GM23338 (cell line): ENCODE measurements at regions not wholly inside any gene's neighbourhood (a gene's known extent, or its start where the extent isn't known, plus 50 kb on each side); places are given as distances from the start of the nearest gene placed in this dataset.

ENCODE experiments used
- ATAC-seq: fragments of 200-7000 bp; cut with Tn5 transposase; 3 replicates; pipeline ENCODE4 v1.9.1; 2020
- DNase-seq: peaks from one replicate; pipeline ENCODE4 v3.0.0-alpha.2; 2015; ENCODE audit warnings: low spot score
- H2AFZ ChIP-seq: fragments of 200-600 bp; sonication (generic); 2 replicates; pipeline ENCODE4 v1.8.0; 2016; ENCODE audit warnings: antibody characterized with exemption, mild to moderate bottlenecking, moderate library complexity
- H3F3A ChIP-seq: fragments of 200-600 bp; sonication (generic); replicated peaks from 2 replicates; pipeline ENCODE4 v1.8.0; 2017; ENCODE audit warnings: antibody characterized with exemption, mixed run types, low read depth
- H3K27ac ChIP-seq: fragments of 200-600 bp; sonication (generic); 2 replicates; pipeline ENCODE4 v1.6.1; 2016; ENCODE audit warnings: low read depth
- H3K27me3 ChIP-seq: fragments of 200-600 bp; sonication (generic); 2 replicates; pipeline ENCODE4 v1.8.0; 2016; ENCODE audit warnings: mild to moderate bottlenecking, mixed run types, moderate library complexity; ENCODE audit not compliant: insufficient read depth
- H3K36me3 ChIP-seq: fragments of 200-600 bp; sonication (generic); 2 replicates; pipeline ENCODE4 v1.8.0; 2016; ENCODE audit warnings: mild to moderate bottlenecking; ENCODE audit not compliant: insufficient read depth
- H3K4me1 ChIP-seq: fragments of 200-600 bp; sonication (generic); 2 replicates; pipeline ENCODE4 v1.8.0; 2016; ENCODE audit warnings: mild to moderate bottlenecking, moderate library complexity; ENCODE audit not compliant: insufficient read depth
- H3K4me2 ChIP-seq: fragments of 200-600 bp; sonication (generic); 2 replicates; pipeline ENCODE4 v1.7.1; 2017; ENCODE audit warnings: mixed run types
- H3K4me3 ChIP-seq: fragments of 200-600 bp; sonication (generic); 2 replicates; pipeline ENCODE4 v1.6.1; 2016; ENCODE audit warnings: mixed run types
- H3K79me2 ChIP-seq: fragments of 200-600 bp; sonication (generic); replicated peaks from 2 replicates; pipeline ENCODE4 v1.8.0; 2017; ENCODE audit warnings: mild to moderate bottlenecking; ENCODE audit not compliant: insufficient read depth
- H3K9me2 ChIP-seq: fragments of 200-600 bp; sonication (generic); 2 replicates; pipeline ENCODE4 v1.8.0; 2017; ENCODE audit not compliant: insufficient read depth
- H4K20me1 ChIP-seq: fragments of 200-600 bp; sonication (generic); replicated peaks from 2 replicates; pipeline ENCODE4 v1.8.0; 2017; ENCODE audit warnings: mild to moderate bottlenecking; ENCODE audit not compliant: insufficient read depth
- H3K27ac Mint-ChIP-seq: 2 replicates; pipeline ENCODE4 v1.8.0; 2020; ENCODE audit warnings: inconsistent platforms, mild to moderate bottlenecking, moderate library complexity, mixed read lengths
- H3K27me3 Mint-ChIP-seq: 3 replicates; pipeline ENCODE4 v1.8.0; 2022; ENCODE audit warnings: low read depth, mild to moderate bottlenecking, moderate library complexity, mixed read lengths, inconsistent platforms; ENCODE audit not compliant: insufficient read depth, poor library complexity
- H3K36me3 Mint-ChIP-seq: 3 replicates; pipeline ENCODE4 v1.8.0; 2021; ENCODE audit warnings: low read depth, mild to moderate bottlenecking, inconsistent platforms, moderate library complexity, mixed read lengths
- H3K4me1 Mint-ChIP-seq: 3 replicates; pipeline ENCODE4 v1.8.0; 2020; ENCODE audit warnings: mild to moderate bottlenecking, inconsistent platforms, mixed read lengths
- H3K4me3 Mint-ChIP-seq: 3 replicates; pipeline ENCODE4 v1.8.0; 2021; ENCODE audit warnings: moderate library complexity, mild to moderate bottlenecking, inconsistent platforms, mixed read lengths
- H3K9me3 Mint-ChIP-seq: 3 replicates; pipeline ENCODE4 v1.8.0; 2020; ENCODE audit warnings: moderate library complexity, mild to moderate bottlenecking, inconsistent platforms, mixed read lengths
- CREB1 ChIP-seq: fragments of 250-450 bp; sonication (Bioruptor Pico); IDR thresholded peaks from 2 replicates; pipeline ENCODE4 v1.5.0; 2020; ENCODE audit warnings: low read depth, mild to moderate bottlenecking, moderate library complexity
- CTCF ChIP-seq, 2 experiments: fragments of 200-600 bp in 1 of 2; sonication (generic) in 1 of 2; conservative IDR thresholded peaks; 2 replicates each; pipeline versions ENCODE4 v1.5.1 to v1.6.1; 2016 to 2017; ENCODE audit warnings: antibody characterized with exemption in 2 of 2, low read depth in 2 of 2, mild to moderate bottlenecking in 2 of 2, moderate library complexity in 1 of 2
- EZH2phosphoT487 ChIP-seq: fragments of 200-600 bp; sonication (generic); IDR thresholded peaks from one replicate; pipeline ENCODE4 v1.8.1; 2018; ENCODE audit warnings: antibody characterized with exemption; ENCODE audit not compliant: unreplicated experiment
- JUNB ChIP-seq: IDR thresholded peaks from one replicate; pipeline ENCODE4 v1.6.1; 2016; ENCODE audit warnings: antibody characterized with exemption; ENCODE audit not compliant: unreplicated experiment
- NANOG ChIP-seq: IDR thresholded peaks from 2 replicates; pipeline ENCODE4 v1.6.1; 2016; ENCODE audit warnings: antibody characterized with exemption, borderline replicate concordance
- POLR2AphosphoS5 ChIP-seq: IDR thresholded peaks from 2 replicates; pipeline ENCODE4 v1.6.1; 2016; ENCODE audit warnings: antibody characterized with exemption, low read depth
- STAT1 ChIP-seq: IDR thresholded peaks from one replicate; pipeline ENCODE4 v1.6.1; 2016; ENCODE audit warnings: antibody characterized with exemption; ENCODE audit not compliant: unreplicated experiment
- ZNF114 ChIP-seq: fragments of 250-450 bp; sonication (Bioruptor Pico); IDR thresholded peaks from 2 replicates; pipeline ENCODE4 v1.5.0; 2020; ENCODE audit warnings: mild to moderate bottlenecking, moderate library complexity
- ZNF331 ChIP-seq: fragments of 250-450 bp; sonication (Bioruptor Pico); IDR thresholded peaks from 2 replicates; pipeline ENCODE4 v1.5.0; 2020; ENCODE audit warnings: low read depth, mild to moderate bottlenecking, moderate library complexity
- ZNF462 ChIP-seq: fragments of 250-450 bp; sonication (Bioruptor Pico); IDR thresholded peaks from 2 replicates; pipeline ENCODE4 v1.5.0; 2020; ENCODE audit warnings: mild to moderate bottlenecking, moderate library complexity
- TF ChIP-seq, protein P1 (sequence below): IDR thresholded peaks from 2 replicates; pipeline ENCODE4 v1.6.1; 2016; ENCODE audit warnings: antibody characterized with exemption

DNA sequence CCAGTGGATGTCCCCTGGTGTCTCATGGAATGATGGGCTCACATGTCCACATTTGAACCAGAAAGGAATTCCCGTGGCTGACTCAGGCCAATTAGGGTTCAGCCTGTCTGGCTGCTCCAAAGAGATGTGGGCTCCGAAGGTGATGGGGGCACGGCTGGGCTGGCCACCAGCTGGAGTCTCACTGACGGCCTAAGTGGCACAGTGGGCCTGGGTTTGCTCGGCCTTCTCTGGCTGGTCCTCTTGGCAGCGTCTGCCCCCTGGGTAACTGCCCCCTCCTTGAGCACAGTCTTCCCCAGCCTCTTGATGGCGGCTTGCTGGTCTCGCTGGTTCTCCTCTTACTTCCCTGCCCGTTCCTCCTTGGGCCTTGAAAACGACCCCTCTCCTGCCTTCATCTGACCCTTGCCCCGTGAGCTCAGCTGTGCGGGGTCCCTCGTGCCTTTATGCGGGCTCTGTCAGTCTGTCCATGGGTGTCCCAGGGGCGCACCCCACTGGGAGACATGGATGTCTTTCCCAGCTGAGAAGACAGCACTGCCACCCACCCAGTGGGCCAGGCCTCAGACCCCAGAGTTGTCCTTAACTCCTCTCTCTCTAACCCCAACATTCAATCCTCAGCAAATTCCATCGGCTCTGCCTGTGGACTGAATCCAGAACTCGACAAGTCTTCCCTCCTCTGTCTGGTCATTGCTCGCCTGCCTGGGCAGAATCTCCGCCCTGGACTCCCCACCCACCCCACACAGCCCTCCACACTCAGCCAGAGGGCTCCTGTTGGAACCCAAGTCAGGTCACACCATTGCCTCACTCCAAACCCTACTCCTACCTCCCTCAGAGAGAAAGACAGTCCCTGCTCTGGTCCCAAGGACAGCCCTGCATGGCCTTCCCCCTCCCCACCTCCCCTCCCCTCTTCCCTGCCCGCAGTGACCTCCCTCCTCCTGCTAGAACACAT, 78.7 kb downstream of the CEBPB start:
- Mint-ChIP-seq H3K36me3 (no peaks in the 10 kb centered on the region), H3K4me3 (no peak overlapping the region), H3K27ac (no peak overlapping the region), H3K9me3 (no peaks in the 10 kb centered on the region), H3K27me3 (peaks cover 13% of the 10 kb centered on the region), H3K4me1 (peaks cover 14% of the 10 kb centered on the region)
- Histone ChIP-seq H3F3A (no peaks in the 10 kb centered on the region), H2AFZ (no peak overlapping the region), H3K4me1 (peaks cover 5% of the 10 kb centered on the region; the same call in 1 of the 2 replicates), H3K27me3 (no peaks in the 10 kb centered on the region), H3K4me3 (no peak overlapping the region), H3K27ac (no peak overlapping the region), H4K20me1 (no peaks in the 10 kb centered on the region), H3K9me2 (no peaks in the 10 kb centered on the region), H3K4me2 (no peak overlapping the region), H3K36me3 (no peaks in the 10 kb centered on the region), H3K79me2 (no peaks in the 10 kb centered on the region)
- DNase-seq, result no peak
- ATAC-seq, result no peak
- no peak for TF ChIP-seq CTCF (conservative IDR thresholded peaks at IDR 0.05; ENCODE audit: low read depth in 2 of 2)
- no peak for TF ChIP-seq EZH2phosphoT487
- TF ChIP-seq, protein P1, sequence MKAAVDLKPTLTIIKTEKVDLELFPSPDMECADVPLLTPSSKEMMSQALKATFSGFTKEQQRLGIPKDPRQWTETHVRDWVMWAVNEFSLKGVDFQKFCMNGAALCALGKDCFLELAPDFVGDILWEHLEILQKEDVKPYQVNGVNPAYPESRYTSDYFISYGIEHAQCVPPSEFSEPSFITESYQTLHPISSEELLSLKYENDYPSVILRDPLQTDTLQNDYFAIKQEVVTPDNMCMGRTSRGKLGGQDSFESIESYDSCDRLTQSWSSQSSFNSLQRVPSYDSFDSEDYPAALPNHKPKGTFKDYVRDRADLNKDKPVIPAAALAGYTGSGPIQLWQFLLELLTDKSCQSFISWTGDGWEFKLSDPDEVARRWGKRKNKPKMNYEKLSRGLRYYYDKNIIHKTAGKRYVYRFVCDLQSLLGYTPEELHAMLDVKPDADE, result no peak
- no peak for TF ChIP-seq POLR2AphosphoS5
- TF ChIP-seq STAT1, result no peak
- no peak for TF ChIP-seq JUNB
- no peak for TF ChIP-seq NANOG

GRCh38 chr20:50270034-50270395, 79.4 kb downstream of the CEBPB start:
- DNase-seq (no peak), ATAC-seq (no peak)
- Histone ChIP-seq H3K4me1 (peaks cover 5% of the 10 kb centered on the region; the same call in 1 of the 2 replicates), H4K20me1 (no peaks in the 10 kb centered on the region), H3K36me3 (no peaks in the 10 kb centered on the region), H3K9me2 (no peaks in the 10 kb centered on the region), H3K79me2 (no peaks in the 10 kb centered on the region), H3K27me3 (no peaks in the 10 kb centered on the region), H3F3A (no peaks in the 10 kb centered on the region), H3K4me3 (no peak overlapping the region), H3K27ac (no peak overlapping the region), H3K4me2 (no peak overlapping the region), H2AFZ (no peak overlapping the region)
- no peaks in the 10 kb centered on the region for H3K36me3 Mint-ChIP-seq
- peaks cover 13% of the 10 kb centered on the region for H3K27me3 Mint-ChIP-seq
- H3K9me3 Mint-ChIP-seq, result no peaks in the 10 kb centered on the region
- H3K4me3 Mint-ChIP-seq, result no peak overlapping the region
- H3K27ac Mint-ChIP-seq, result no peak overlapping the region
- peaks cover 14% of the 10 kb centered on the region for H3K4me1 Mint-ChIP-seq
- TF ChIP-seq ZNF331 (CRISPR knock-in tag), result no peak
- TF ChIP-seq ZNF114, result no peak
- TF ChIP-seq ZNF462, result no peak
- no peak for TF ChIP-seq CREB1
- TF ChIP-seq EZH2phosphoT487, result no peak
- no peak for TF ChIP-seq STAT1
- no peak for TF ChIP-seq POLR2AphosphoS5
- TF ChIP-seq, protein P1, result no peak
- no peak for TF ChIP-seq NANOG
